ENCODE measurements at regions not wholly inside any gene's neighbourhood (a gene's known extent, or its start where the extent isn't known, plus 50 kb on each side); places are given as distances from the start of the nearest gene placed in this dataset.
"Not testable (repeated sequence)": the region's sequence is repeated elsewhere in the genome, so short reads cannot be mapped to it uniquely, and the experiment has no call there.

- intact Hi-C loops (cut with micrococcal nuclease) = no loop called here
- Mint-ChIP-seq H3K4me3 (no peak overlapping the region), H3K4me1 (ENCODE audit: low read depth) (no peaks in the 10 kb centered on the region), H3K36me3 (ENCODE audit: low read depth) (no peaks in the 10 kb centered on the region), H3K27me3 (ENCODE audit: low read depth) (no peaks in the 10 kb centered on the region), H3K27ac (no peak overlapping the region), H3K9me3 (peaks cover 2% of the 10 kb centered on the region)
- CTCF ChIA-PET = no interaction called here
- DNase-seq = no peak
Measured at GRCh38 chr13:76293751-76294150, 592.5 kb downstream of the KCTD12 start.

DNA sequence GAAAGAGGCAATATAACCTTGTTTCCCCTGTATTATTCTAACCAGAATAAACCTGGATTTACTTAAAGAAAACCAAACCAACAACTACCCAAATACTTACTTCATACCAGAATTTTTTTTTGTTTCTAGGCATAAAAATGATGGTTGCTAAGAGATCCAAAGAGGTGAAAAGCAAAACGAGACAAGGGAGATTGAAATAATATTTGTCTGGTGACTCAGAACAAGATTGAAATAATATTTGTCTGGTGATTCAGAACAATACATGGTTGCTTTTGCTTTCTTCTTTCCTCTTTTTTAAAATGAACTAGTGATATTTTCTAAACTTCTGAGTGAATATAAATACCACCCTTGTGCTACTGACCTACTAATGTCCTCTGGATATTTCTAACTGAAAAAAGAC, 592.9 kb downstream of the KCTD12 start:
- intact Hi-C loops (cut with micrococcal nuclease) = no loop called here
- Mint-ChIP-seq H3K36me3 (ENCODE audit: low read depth) (no peaks in the 10 kb centered on the region), H3K27me3 (ENCODE audit: low read depth) (no peaks in the 10 kb centered on the region), H3K27ac (no peak overlapping the region), H3K9me3 (peaks cover 2% of the 10 kb centered on the region), H3K4me1 (ENCODE audit: low read depth) (no peaks in the 10 kb centered on the region), H3K4me3 (no peak overlapping the region)
- CTCF ChIA-PET = no interaction called here
- no peak for DNase-seq

GRCh38 chr13:76292726-76293125, 593.5 kb downstream of the KCTD12 start:
- CTCF ChIA-PET = no interaction called here
- intact Hi-C loops (cut with micrococcal nuclease) = no loop called here
- Mint-ChIP-seq H3K36me3 (ENCODE audit: low read depth) (no peaks in the 10 kb centered on the region), H3K4me1 (ENCODE audit: low read depth) (no peaks in the 10 kb centered on the region), H3K4me3 (no peak overlapping the region), H3K27me3 (ENCODE audit: low read depth) (no peaks in the 10 kb centered on the region), H3K27ac (no peak overlapping the region), H3K9me3 (peaks cover 2% of the 10 kb centered on the region)
- no peak for DNase-seq

GRCh38 chr13:76292031-76292430, 594.2 kb downstream of the KCTD12 start:
- Mint-ChIP-seq H3K4me3 (no peak overlapping the region), H3K27ac (no peak overlapping the region), H3K27me3 (ENCODE audit: low read depth) (no peaks in the 10 kb centered on the region), H3K9me3 (peaks cover 2% of the 10 kb centered on the region), H3K36me3 (ENCODE audit: low read depth) (no peaks in the 10 kb centered on the region), H3K4me1 (ENCODE audit: low read depth) (no peaks in the 10 kb centered on the region)
- DNase-seq = no peak
- CTCF ChIA-PET = no interaction called here
- intact Hi-C loops (cut with micrococcal nuclease) = no loop called here

- CTCF ChIA-PET = no interaction called here
- intact Hi-C loops (cut with micrococcal nuclease) = no loop called here
Measured at GRCh38 chr13:76289558-76289957, 596.6 kb downstream of the KCTD12 start.

GRCh38 chr13:76286178-76286577, 600.0 kb downstream of the KCTD12 start:
- Mint-ChIP-seq H3K27ac (no peak overlapping the region), H3K4me3 (no peak overlapping the region)

More at GRCh38 chr13:76289558-76289957, 596.6 kb downstream of the KCTD12 start:
- Mint-ChIP-seq H3K9me3 (peaks cover 2% of the 10 kb centered on the region), H3K27me3 (ENCODE audit: low read depth) (no peaks in the 10 kb centered on the region), H3K36me3 (ENCODE audit: low read depth) (no peaks in the 10 kb centered on the region), H3K27ac (no peak overlapping the region), H3K4me1 (ENCODE audit: low read depth) (no peaks in the 10 kb centered on the region), H3K4me3 (no peak overlapping the region)
- DNase-seq = no peak

GRCh38 chr13:76285463-76285862, 600.7 kb downstream of the KCTD12 start:
- intact Hi-C loops (cut with micrococcal nuclease) = no loop called here
- no peak for DNase-seq
- H3K36me3 Mint-ChIP-seq (ENCODE audit: low read depth) = no peaks in the 10 kb centered on the region
- CTCF ChIA-PET = no interaction called here
- H3K27me3 Mint-ChIP-seq (ENCODE audit: low read depth) = peaks cover 2% of the 10 kb centered on the region
- H3K27ac Mint-ChIP-seq = no peak overlapping the region
- no peaks in the 10 kb centered on the region for H3K9me3 Mint-ChIP-seq
- no peak overlapping the region for H3K4me3 Mint-ChIP-seq
- no peaks in the 10 kb centered on the region for H3K4me1 Mint-ChIP-seq (ENCODE audit: low read depth)

More at GRCh38 chr13:76286178-76286577, 600.0 kb downstream of the KCTD12 start:
- no peak for DNase-seq
- H3K27me3 Mint-ChIP-seq (ENCODE audit: low read depth) = no peaks in the 10 kb centered on the region
- no peaks in the 10 kb centered on the region for H3K36me3 Mint-ChIP-seq (ENCODE audit: low read depth)
- H3K4me1 Mint-ChIP-seq (ENCODE audit: low read depth) = no peaks in the 10 kb centered on the region
- CTCF ChIA-PET = no interaction called here
- intact Hi-C loops (cut with micrococcal nuclease) = no loop called here
- H3K9me3 Mint-ChIP-seq = no peaks in the 10 kb centered on the region

- H3K9me3 Mint-ChIP-seq; DNase-seq; H3K36me3 Mint-ChIP-seq (ENCODE audit: low read depth); H3K4me1 Mint-ChIP-seq (ENCODE audit: low read depth); H3K4me3 Mint-ChIP-seq; H3K27me3 Mint-ChIP-seq (ENCODE audit: low read depth); H3K27ac Mint-ChIP-seq; intact Hi-C loops (cut with micrococcal nuclease); CTCF ChIA-PET: not testable (repeated sequence)
Measured at GRCh38 chr13:76279766-76280165, 606.4 kb downstream of the KCTD12 start.

GRCh38 chr13:76271728-76272232, 614.4 kb downstream of the KCTD12 start:
- Mint-ChIP-seq H3K4me1 (ENCODE audit: low read depth) (no peaks in the 10 kb centered on the region), H3K4me3 (no peak overlapping the region), H3K27ac (no peak overlapping the region), H3K36me3 (ENCODE audit: low read depth) (no peaks in the 10 kb centered on the region), H3K9me3 (peaks cover 2% of the 10 kb centered on the region), H3K27me3 (ENCODE audit: low read depth) (peaks cover 2% of the 10 kb centered on the region)
- intact Hi-C loops (cut with micrococcal nuclease) = no loop called here
- CTCF ChIA-PET = no interaction called here
- no peak for DNase-seq

DNA sequence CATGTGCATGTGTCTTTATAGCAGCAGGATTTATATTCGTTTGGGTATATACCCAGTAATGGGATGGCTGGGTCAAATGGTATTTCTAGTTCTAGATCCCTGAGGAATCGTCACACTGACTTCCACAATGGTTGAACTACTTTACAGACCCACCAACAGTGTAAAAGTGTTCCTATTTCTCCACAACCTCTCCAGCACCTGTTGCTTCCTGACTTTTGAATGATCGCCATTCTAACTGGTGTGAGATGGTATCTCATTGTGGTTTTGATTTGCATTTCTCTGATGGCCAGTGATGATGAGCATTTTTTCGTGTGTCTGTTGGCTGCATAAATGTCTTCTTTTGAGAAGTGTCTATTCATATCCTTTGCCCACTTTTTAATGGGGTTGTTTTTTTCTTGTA, 617.9 kb downstream of the KCTD12 start:
- DNase-seq; CTCF ChIA-PET; H3K9me3 Mint-ChIP-seq; intact Hi-C loops (cut with micrococcal nuclease); H3K4me3 Mint-ChIP-seq; H3K27me3 Mint-ChIP-seq (ENCODE audit: low read depth); H3K4me1 Mint-ChIP-seq (ENCODE audit: low read depth); H3K36me3 Mint-ChIP-seq (ENCODE audit: low read depth); H3K27ac Mint-ChIP-seq: not testable (repeated sequence)

DNA sequence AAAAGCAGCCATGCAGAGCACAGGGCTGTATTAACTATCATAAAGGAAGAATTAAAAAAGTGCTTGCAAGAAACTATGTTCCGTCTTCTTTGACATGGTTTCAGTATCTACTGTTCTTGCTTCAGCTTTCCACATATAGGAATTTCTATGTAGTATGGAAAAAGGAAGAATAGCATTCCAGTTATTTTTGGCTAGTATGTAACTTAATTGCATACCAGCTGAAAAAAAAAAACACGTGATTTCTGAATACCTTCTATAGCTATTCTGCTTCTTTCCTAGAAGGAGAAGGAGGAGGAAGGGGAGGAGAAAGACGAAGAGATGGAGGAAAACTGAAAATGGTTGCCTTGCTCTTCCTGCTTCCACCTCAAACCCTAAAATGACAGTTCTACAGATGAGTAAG, 619.0 kb downstream of the KCTD12 start:
- no peak for DNase-seq
- no peaks in the 10 kb centered on the region for H3K9me3 Mint-ChIP-seq
- no peaks in the 10 kb centered on the region for H3K36me3 Mint-ChIP-seq (ENCODE audit: low read depth)
- no peak overlapping the region for H3K4me3 Mint-ChIP-seq
- CTCF ChIA-PET = no interaction called here
- no peak overlapping the region for H3K27ac Mint-ChIP-seq
- intact Hi-C loops (cut with micrococcal nuclease) = no loop called here
- H3K27me3 Mint-ChIP-seq (ENCODE audit: low read depth) = peaks cover 2% of the 10 kb centered on the region
- H3K4me1 Mint-ChIP-seq (ENCODE audit: low read depth) = no peaks in the 10 kb centered on the region

GRCh38 chr13:76266561-76266960, 619.6 kb downstream of the KCTD12 start:
- Mint-ChIP-seq H3K4me1 (ENCODE audit: low read depth) (no peaks in the 10 kb centered on the region), H3K4me3 (no peak overlapping the region), H3K36me3 (ENCODE audit: low read depth) (no peaks in the 10 kb centered on the region), H3K9me3 (no peaks in the 10 kb centered on the region), H3K27ac (no peak overlapping the region), H3K27me3 (ENCODE audit: low read depth) (no peaks in the 10 kb centered on the region)
- intact Hi-C loops (cut with micrococcal nuclease) = no loop called here
- CTCF ChIA-PET = no interaction called here
- DNase-seq = no peak

GRCh38 chr13:76250211-76250610, 614.1 kb downstream of the LMO7 start:
- Mint-ChIP-seq H3K9me3 (no peaks in the 10 kb centered on the region), H3K4me3 (no peak overlapping the region), H3K4me1 (ENCODE audit: low read depth) (no peaks in the 10 kb centered on the region), H3K27me3 (ENCODE audit: low read depth) (peaks cover 8% of the 10 kb centered on the region), H3K36me3 (ENCODE audit: low read depth) (no peaks in the 10 kb centered on the region), H3K27ac (no peak overlapping the region)
- no peak for DNase-seq
- CTCF ChIA-PET = no interaction called here
- intact Hi-C loops (cut with micrococcal nuclease) = no loop called here

GRCh38 chr13:76245920-76246319, 609.8 kb downstream of the LMO7 start:
- Mint-ChIP-seq H3K36me3 (ENCODE audit: low read depth) (no peaks in the 10 kb centered on the region), H3K27me3 (ENCODE audit: low read depth) (peaks cover 5% of the 10 kb centered on the region), H3K9me3 (no peaks in the 10 kb centered on the region), H3K27ac (no peak overlapping the region), H3K4me1 (ENCODE audit: low read depth) (no peaks in the 10 kb centered on the region), H3K4me3 (no peak overlapping the region)
- intact Hi-C loops (cut with micrococcal nuclease) = no loop called here
- no peak for DNase-seq
- CTCF ChIA-PET = interaction anchor here (0.6 kb wide), 1 partner anchor 23 kb away, joined by 5 read pairs; no protein-coding TSS in a partner anchor
